Stimulated activated CD8-positive, alpha-beta memory T cell treated with anti-CD3 and anti-CD28 coated beads, Interleukin-7, amount 100 ng/mL, for 48 hours (primary cell): ENCODE measurements at regions not wholly inside any gene's neighbourhood (a gene's known extent, or its start where the extent isn't known, plus 50 kb on each side); places are given as distances from the start of the nearest gene placed in this dataset.
"Not testable (repeated sequence)": the region's sequence is repeated elsewhere in the genome, so short reads cannot be mapped to it uniquely, and the experiment has no call there.

Source experiments
- DNase-seq, 2 donors: peaks; one replicate each; pipeline ENCODE4 v3.0.0-alpha.2; 2020; ENCODE audit warnings: low read depth in 1 of 2; ENCODE audit errors: extremely low read depth in 1 of 2

GRCh38 chr16:61014869-61015268 lies 1021.4 kb downstream of the CDH8 start:
- DNase-seq: no peak

- no peak for DNase-seq
Observed at GRCh38 chr16:61007694-61008093, 1028.5 kb downstream of the CDH8 start.

DNA sequence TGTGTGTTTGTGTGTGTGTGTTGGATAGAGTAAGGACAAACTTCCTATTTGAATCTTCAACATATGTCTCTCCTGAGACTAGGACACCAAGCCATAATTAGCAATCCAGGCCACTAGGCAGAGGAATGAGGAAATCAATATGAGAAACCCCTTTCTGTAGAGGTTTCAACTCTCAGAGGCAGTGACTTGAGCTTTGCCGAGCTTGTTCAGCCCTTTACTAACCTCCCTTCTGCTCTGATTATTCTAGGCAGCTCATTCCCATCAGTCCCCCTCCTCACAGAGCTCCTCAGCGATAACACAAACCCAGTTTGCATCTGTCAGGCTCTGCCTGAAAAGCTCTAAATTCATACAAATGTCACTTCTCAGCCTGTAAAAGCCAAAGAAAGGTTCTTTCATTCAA lies 1030.3 kb downstream of the CDH8 start:
- no peak for DNase-seq

DNA sequence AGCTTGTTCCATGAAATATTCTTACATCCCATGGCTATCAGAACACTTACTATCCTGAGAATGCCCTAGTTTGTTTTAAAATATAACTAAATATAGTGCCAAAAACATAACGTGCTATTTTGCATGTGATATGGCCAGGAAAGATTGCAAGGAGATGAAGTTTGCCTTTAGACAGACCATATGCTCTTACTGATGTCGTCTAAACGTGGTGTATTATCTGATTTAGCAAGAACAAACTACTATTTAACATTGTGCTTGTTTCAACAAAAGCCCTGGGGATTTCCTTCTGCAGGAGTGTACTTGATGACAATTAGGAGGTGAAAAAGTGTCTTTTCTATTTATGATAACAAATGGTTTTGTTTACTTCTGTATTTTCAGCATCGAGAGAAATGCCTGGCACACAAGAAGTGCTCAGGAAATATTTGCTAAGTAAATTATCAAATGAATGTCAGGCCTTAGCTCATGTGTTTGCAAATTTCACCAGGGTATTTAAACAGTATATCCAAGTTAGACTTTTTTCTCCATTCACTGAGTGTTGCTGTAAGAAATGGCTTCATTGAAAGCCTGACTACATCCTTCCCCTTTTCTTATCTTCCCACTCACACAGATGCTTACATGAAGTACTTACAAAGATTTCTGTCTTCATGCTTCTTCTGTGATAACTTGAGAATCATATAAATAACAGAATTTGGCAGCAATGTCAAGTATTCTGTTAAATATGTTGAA lies 1033.6 kb downstream of the CDH8 start:
- no peak for DNase-seq

- DNase-seq: no peak
Observed at GRCh38 chr16:60991886-60992285, 1044.4 kb downstream of the CDH8 start.

- DNase-seq: no peak
Observed at GRCh38 chr16:60989592-60989991, 1046.6 kb downstream of the CDH8 start.

GRCh38 chr16:60979119-60979518 lies 1057.1 kb downstream of the CDH8 start:
- no peak for DNase-seq

DNA sequence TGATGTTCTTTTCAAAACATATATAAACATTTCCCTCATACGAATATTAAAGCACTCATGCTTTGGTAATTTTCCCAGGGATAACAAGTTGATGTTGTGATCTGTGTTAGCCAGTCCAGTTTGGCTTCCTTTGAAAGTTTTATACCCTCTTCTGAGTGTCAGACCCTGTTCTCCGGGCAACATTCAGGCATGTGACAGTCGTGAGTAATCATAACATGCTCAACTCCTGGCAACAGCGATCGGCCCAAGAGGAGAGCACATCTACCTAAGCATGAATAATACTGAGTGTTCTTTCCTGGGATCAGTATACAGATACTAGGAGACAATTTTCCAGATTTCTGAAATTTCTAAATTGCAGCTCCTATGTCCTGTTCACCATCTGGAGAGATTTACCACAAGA lies 1086.4 kb downstream of the CDH8 start:
- DNase-seq: no peak

GRCh38 chr16:60945225-60945624 lies 1091.0 kb downstream of the CDH8 start:
- DNase-seq: no peak

DNA sequence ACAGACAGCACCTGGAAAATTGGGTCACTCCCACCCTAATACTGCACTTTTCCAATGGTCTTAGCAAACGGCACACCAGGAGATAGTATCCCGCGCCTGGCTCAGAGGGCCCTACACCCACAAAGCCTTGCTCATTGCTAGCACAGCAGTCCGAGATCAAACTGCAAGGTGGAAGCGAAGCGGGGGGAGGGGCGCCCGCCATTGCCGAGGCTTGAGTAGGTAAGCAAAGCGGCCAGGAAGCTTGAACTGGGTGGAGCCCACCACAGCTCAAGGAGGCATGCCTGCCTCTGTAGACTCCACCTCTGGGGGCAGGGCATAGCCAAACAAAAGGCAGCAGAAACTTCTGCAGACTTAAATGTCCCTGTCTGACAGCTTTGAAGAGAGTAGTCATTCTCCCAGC lies 1100.0 kb downstream of the CDH8 start:
- DNase-seq: not testable (repeated sequence)

DNA sequence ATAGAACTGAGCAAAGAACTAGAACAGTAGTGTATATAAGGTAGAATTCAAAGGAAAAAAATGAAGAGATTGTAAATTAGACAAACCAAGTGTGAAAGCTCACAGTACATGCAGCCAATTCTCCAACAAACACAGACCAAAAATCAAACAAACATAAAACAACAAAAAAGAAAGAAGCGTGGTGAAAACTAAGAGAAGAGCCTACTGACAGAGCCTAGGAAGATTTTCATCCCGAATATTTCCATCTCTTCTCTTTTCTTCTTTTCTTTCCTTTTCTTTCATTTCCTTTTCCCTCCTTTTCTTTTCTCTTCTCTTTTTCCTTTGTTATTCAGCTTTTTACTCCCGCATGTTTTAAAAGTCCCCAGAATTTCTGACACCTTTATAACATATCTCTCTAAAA lies 1103.6 kb downstream of the CDH8 start:
- no peak for DNase-seq

- DNase-seq: no peak
Observed at GRCh38 chr16:60930291-60930690, 1105.9 kb downstream of the CDH8 start.

GRCh38 chr16:60922920-60923319 lies 1113.3 kb downstream of the CDH8 start:
- DNase-seq: no peak

DNA sequence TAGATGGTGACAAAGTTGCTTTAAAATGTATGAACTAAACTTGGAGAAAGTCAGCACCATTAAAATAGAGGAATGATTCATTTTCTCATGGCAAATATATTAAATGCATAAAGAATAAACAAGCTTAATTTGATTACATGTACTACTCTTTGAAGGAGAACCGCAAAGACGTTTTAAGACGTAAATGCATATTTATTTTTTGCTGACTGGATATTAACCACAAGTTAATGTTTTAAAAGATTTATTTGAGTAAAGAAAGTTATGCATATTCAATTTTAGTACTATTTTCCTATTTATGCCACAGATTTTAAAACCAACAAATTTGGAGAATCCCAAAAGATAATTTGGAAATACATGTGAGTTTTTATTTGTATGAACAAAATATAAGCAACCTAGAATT lies 1121.9 kb downstream of the CDH8 start:
- DNase-seq: no peak

GRCh38 chr16:60907645-60908044 lies 1128.6 kb downstream of the CDH8 start:
- DNase-seq: no peak

GRCh38 chr16:60905811-60906210 lies 1130.4 kb downstream of the CDH8 start:
- no peak for DNase-seq

DNA sequence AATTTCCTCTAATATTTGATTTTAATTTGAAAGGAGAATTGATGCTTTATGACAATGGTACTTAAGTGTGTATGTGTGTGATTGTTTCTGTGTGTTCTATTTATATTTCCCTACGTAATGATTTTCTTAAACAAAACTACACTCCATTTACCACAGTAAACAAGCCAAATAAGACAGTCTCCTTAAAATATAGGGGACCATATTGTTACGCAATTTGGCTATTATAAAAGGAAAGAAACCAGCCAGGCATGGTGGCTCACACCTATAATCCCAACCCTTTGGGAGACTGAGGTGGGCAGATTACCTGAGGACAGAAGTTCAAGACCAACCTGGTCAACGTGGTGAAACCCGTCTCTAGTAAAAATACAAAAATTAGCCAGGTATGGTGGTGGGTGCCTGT lies 1134.1 kb downstream of the CDH8 start:
- no peak for DNase-seq

DNA sequence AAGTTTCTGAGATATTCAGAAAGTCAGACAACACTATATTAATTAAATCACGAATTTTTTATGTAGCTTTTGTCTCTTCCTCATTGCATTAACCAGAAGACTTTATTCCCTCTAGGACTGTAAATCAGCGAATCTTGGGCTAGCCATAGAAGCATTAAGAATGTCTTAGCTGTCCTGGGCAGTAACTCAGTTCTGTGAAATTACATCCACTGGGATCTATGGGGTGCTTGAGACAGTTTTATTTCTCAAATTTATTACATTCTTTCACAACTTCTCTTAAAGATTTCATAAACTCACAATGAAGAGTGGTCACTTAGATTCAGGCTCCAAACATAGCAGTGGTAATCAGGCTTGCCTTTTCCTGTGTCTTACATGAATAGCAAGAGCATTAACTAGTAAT lies 1153.4 kb downstream of the CDH8 start:
- no peak for DNase-seq

DNA sequence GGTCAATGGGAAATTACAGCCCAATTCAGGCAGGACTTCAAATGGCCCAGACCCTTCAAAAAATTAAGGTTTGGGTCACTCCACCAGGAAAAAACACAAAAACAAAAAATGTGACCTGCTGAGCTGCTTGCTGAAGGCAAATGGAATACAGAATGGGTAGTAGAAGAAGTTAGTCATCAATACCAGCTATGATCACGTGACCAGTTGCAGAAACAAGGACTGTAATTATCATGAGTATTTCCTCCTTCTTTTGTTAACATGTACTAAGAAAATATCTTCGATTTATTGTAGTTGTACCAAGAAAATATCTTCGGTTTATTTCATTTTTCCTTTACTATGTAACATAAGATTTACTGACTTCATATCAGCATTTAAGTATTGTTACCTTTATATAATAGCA lies 1183.6 kb downstream of the CDH8 start:
- no peak for DNase-seq

DNA sequence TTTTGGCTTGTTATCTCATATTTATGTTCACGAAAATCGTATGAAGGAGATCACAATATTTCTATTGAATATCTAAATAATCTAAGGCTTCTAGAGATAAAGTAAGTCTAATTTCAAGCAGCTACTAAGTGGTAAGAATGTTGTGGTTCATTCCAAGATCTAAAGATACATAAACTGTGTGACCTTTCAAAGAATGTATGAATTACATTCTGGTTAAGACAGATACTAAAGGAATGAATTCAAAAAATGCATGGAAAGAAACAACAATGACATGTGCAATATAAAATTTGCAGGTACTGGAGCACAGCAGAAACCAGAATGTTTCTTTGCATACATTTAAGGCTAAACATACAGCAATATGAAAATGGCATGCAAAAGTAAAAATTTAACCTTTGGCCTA lies 1214.6 kb downstream of the CDH8 start:
- no peak for DNase-seq

DNA sequence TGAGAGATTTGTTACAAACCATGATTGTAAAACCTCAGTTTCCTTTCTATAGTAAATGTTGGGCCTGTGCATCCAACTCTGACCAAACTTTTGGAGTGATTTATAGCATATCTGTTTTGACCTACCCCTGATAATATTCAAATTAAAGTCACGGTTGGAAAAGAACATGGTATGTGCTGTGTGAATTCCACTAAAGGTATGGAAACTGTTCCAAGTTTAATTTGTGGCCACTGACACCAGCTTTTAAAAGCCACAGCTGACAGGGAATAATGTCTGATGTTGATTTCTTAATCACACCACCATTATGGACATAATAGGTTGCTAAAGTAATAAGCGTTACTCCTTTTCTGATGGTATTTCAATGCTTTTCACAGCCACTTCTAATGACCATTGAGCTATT lies 1215.9 kb downstream of the CDH8 start:
- no peak for DNase-seq

- no peak for DNase-seq
Observed at GRCh38 chr16:60818465-60818864, 1217.8 kb downstream of the CDH8 start.

GRCh38 chr16:60816461-60816860 lies 1219.8 kb downstream of the CDH8 start:
- no peak for DNase-seq
